ENCODE measurements at regions not wholly inside any gene's neighbourhood (a gene's known extent, or its start where the extent isn't known, plus 50 kb on each side); places are given as distances from the start of the nearest gene placed in this dataset.

DNA sequence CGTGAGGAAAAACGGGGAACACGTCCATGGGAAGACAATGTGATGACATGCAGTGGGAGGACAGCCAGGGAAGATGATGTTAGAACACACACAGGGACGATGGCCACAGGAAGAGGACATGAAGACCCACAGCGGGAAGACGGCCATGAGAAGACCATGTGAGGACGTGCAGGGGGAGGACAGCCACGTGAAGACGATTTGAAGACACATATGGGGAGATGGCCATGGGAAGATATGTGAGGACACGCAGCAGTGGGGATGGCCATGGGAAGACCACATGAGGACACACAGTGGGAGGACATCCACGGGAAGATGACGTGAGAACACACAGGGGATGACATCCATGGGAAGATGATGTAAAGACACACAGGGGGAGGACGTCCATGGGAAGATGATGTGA, 83.8 kb downstream of the UQCRFS1 start:
- TF ChIP-seq, protein P1, sequence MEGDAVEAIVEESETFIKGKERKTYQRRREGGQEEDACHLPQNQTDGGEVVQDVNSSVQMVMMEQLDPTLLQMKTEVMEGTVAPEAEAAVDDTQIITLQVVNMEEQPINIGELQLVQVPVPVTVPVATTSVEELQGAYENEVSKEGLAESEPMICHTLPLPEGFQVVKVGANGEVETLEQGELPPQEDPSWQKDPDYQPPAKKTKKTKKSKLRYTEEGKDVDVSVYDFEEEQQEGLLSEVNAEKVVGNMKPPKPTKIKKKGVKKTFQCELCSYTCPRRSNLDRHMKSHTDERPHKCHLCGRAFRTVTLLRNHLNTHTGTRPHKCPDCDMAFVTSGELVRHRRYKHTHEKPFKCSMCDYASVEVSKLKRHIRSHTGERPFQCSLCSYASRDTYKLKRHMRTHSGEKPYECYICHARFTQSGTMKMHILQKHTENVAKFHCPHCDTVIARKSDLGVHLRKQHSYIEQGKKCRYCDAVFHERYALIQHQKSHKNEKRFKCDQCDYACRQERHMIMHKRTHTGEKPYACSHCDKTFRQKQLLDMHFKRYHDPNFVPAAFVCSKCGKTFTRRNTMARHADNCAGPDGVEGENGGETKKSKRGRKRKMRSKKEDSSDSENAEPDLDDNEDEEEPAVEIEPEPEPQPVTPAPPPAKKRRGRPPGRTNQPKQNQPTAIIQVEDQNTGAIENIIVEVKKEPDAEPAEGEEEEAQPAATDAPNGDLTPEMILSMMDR (IDR thresholded peaks at IDR 0.05 in 8 of 11, conservative IDR thresholded peaks at IDR 0.05 in 3 of 11) = no peak
- no peak for TF ChIP-seq POLR2A (IDR thresholded peaks at IDR 0.05)

Measured in spleen (tissue), 7 donors.